A549 (cell line): ENCODE measurements at regions not wholly inside any gene's neighbourhood (a gene's known extent, or its start where the extent isn't known, plus 50 kb on each side); places are given as distances from the start of the nearest gene placed in this dataset.

Experiments
- BHLHE40 ChIP-seq: IDR thresholded peaks from 2 replicates; pipeline ENCODE4 v1.6.1; 2012; ENCODE audit warnings: low read depth, low read length, inconsistent platforms
- CBX2 ChIP-seq: fragments of 200-600 bp; sonication (generic); IDR thresholded peaks from 2 replicates; pipeline ENCODE4 v1.6.1; 2016; ENCODE audit warnings: low read depth, mild to moderate bottlenecking, borderline replicate concordance
- EP300 ChIP-seq, 2 experiments: fragments of >200 bp; sonication (Bioruptor Twin); formaldehyde crosslinking; IDR thresholded peaks; 2 replicates in 1 of 2; 3 replicates in 1 of 2; pipeline ENCODE4 v1.6.1; 2016 to 2017
- FOSL2 ChIP-seq, 2 experiments: fragments of 450-650 bp in 1 of 2; fragments of >200 bp in 1 of 2; sonication (Bioruptor Twin) in 1 of 2; formaldehyde crosslinking; IDR thresholded peaks; 2 replicates each; pipeline versions ENCODE4 v1.5.0 to v1.6.1; 2016 to 2020; ENCODE audit warnings: mild to moderate bottlenecking in 1 of 2, moderate library complexity in 1 of 2
- HOXB5 ChIP-seq: fragments of 250-450 bp; sonication (Bioruptor Pico); IDR thresholded peaks from 2 replicates; pipeline ENCODE4 v1.5.0; 2020; ENCODE audit warnings: mild to moderate bottlenecking, moderate library complexity
- JUNB ChIP-seq: fragments of >200 bp; sonication (Bioruptor Twin); formaldehyde crosslinking; IDR thresholded peaks from 2 replicates; pipeline ENCODE4 v1.6.1; 2016
- RARB ChIP-seq: fragments of 250-450 bp; sonication (Bioruptor Pico); IDR thresholded peaks from 2 replicates; pipeline ENCODE4 v1.8.0; 2021; ENCODE audit warnings: mild to moderate bottlenecking, moderate library complexity
- TF ChIP-seq, protein P1 (sequence below): fragments of 200-600 bp; sonication (generic); IDR thresholded peaks from 2 replicates; pipeline ENCODE4 v1.6.1; 2016; ENCODE audit warnings: antibody characterized with exemption, mild to moderate bottlenecking, moderate library complexity
- TF ChIP-seq, protein P2 (sequence below): fragments of 150-350 bp; IDR thresholded peaks from 2 replicates; pipeline ENCODE4 v1.6.1; 2014; ENCODE audit warnings: low read depth, mild to moderate bottlenecking, low read length
- TF ChIP-seq, protein P3 (sequence below): fragments of >200 bp; sonication (Bioruptor Twin); formaldehyde crosslinking; IDR thresholded peaks from 3 replicates; pipeline ENCODE4 v1.5.1; 2016
- TF ChIP-seq, protein P4 (sequence below): IDR thresholded peaks from 2 replicates; pipeline ENCODE4 v1.6.1; 2012

DNA sequence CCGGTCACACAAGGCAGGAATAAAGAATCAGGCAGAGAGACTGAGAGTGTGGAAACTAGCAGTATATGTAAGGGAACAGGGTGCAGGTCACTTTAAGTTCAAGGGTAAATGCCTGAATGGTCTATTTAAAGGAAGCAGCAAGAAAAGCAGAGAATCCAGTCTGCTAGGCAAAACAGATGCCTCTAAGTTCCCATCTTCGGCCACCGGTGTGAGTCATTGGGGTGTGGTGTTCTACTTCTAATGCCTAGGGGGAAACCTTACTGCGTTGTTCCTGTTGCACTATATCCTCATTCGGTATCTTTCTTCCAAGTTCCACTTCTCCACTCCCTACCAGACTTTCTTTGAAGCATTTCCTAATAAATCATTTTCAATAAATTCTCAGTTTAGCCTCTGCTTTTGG, 259.9 kb downstream of the HHIPL2 start:
- TF ChIP-seq, protein P1, sequence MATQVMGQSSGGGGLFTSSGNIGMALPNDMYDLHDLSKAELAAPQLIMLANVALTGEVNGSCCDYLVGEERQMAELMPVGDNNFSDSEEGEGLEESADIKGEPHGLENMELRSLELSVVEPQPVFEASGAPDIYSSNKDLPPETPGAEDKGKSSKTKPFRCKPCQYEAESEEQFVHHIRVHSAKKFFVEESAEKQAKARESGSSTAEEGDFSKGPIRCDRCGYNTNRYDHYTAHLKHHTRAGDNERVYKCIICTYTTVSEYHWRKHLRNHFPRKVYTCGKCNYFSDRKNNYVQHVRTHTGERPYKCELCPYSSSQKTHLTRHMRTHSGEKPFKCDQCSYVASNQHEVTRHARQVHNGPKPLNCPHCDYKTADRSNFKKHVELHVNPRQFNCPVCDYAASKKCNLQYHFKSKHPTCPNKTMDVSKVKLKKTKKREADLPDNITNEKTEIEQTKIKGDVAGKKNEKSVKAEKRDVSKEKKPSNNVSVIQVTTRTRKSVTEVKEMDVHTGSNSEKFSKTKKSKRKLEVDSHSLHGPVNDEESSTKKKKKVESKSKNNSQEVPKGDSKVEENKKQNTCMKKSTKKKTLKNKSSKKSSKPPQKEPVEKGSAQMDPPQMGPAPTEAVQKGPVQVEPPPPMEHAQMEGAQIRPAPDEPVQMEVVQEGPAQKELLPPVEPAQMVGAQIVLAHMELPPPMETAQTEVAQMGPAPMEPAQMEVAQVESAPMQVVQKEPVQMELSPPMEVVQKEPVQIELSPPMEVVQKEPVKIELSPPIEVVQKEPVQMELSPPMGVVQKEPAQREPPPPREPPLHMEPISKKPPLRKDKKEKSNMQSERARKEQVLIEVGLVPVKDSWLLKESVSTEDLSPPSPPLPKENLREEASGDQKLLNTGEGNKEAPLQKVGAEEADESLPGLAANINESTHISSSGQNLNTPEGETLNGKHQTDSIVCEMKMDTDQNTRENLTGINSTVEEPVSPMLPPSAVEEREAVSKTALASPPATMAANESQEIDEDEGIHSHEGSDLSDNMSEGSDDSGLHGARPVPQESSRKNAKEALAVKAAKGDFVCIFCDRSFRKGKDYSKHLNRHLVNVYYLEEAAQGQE, result no peak
- TF ChIP-seq, protein P2, sequence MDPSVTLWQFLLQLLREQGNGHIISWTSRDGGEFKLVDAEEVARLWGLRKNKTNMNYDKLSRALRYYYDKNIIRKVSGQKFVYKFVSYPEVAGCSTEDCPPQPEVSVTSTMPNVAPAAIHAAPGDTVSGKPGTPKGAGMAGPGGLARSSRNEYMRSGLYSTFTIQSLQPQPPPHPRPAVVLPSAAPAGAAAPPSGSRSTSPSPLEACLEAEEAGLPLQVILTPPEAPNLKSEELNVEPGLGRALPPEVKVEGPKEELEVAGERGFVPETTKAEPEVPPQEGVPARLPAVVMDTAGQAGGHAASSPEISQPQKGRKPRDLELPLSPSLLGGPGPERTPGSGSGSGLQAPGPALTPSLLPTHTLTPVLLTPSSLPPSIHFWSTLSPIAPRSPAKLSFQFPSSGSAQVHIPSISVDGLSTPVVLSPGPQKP, result no peak
- TF ChIP-seq, protein P3, sequence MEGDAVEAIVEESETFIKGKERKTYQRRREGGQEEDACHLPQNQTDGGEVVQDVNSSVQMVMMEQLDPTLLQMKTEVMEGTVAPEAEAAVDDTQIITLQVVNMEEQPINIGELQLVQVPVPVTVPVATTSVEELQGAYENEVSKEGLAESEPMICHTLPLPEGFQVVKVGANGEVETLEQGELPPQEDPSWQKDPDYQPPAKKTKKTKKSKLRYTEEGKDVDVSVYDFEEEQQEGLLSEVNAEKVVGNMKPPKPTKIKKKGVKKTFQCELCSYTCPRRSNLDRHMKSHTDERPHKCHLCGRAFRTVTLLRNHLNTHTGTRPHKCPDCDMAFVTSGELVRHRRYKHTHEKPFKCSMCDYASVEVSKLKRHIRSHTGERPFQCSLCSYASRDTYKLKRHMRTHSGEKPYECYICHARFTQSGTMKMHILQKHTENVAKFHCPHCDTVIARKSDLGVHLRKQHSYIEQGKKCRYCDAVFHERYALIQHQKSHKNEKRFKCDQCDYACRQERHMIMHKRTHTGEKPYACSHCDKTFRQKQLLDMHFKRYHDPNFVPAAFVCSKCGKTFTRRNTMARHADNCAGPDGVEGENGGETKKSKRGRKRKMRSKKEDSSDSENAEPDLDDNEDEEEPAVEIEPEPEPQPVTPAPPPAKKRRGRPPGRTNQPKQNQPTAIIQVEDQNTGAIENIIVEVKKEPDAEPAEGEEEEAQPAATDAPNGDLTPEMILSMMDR, result no peak
- TF ChIP-seq RARB (CRISPR knock-in tag) (no peak), EP300 (IDR thresholded peaks at IDR 0.05) (no peak), FOSL2 (IDR thresholded peaks at IDR 0.05) (no peak), FOSL2 (CRISPR knock-in tag; IDR thresholded peaks at IDR 0.05) (no peak), HOXB5 (CRISPR knock-in tag) (no peak), BHLHE40 (no peak), JUNB (no peak), CBX2 (no peak)
- TF ChIP-seq, protein P4, sequence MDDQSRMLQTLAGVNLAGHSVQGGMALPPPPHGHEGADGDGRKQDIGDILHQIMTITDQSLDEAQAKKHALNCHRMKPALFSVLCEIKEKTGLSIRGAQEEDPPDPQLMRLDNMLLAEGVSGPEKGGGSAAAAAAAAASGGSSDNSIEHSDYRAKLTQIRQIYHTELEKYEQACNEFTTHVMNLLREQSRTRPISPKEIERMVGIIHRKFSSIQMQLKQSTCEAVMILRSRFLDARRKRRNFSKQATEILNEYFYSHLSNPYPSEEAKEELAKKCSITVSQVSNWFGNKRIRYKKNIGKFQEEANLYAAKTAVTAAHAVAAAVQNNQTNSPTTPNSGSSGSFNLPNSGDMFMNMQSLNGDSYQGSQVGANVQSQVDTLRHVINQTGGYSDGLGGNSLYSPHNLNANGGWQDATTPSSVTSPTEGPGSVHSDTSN, result no peak
